PC-3 (cell line): ENCODE measurements at regions not wholly inside any gene's neighbourhood (a gene's known extent, or its start where the extent isn't known, plus 50 kb on each side); places are given as distances from the start of the nearest gene placed in this dataset.

Experiments
- EZH2 ChIP-seq: fragments of 300-600 bp; sonication (generic); IDR thresholded peaks from one replicate; pipeline ENCODE4 v1.6.1; 2017; ENCODE audit warnings: antibody characterized with exemption, mild to moderate bottlenecking, low read length; ENCODE audit not compliant: unreplicated experiment
- EZH2phosphoT487 ChIP-seq: fragments of 300-600 bp; sonication (generic); IDR thresholded peaks from 2 replicates; pipeline ENCODE4 v1.6.1; 2018; ENCODE audit warnings: mild to moderate bottlenecking, antibody characterized with exemption, low read length, borderline replicate concordance
- TF ChIP-seq, protein P1 (sequence below): fragments of 300-600 bp; sonication (generic); conservative IDR thresholded peaks from 2 replicates; pipeline ENCODE4 v1.5.1; 2017; ENCODE audit warnings: antibody characterized with exemption, low read depth, mild to moderate bottlenecking, low read length

DNA sequence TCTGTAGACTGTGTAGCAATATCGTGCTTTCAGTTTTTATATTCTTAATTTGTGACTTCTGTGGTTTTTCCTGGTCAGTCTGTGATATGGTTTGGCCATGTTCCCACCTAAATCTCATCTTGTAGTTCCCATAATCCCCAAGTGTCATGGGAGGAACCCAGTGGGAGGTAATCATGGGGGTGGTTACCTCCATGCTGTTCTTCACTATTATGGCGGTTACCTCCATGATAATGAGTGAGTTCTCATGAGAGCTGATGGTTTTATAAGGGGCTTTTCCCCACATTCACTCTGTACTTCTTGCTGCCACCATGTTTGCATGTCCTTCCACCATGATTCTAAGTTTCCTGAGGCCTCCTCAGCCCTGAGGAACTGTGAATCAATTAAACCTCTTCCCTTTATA is 169.8 kb downstream of the LEPR start:
- TF ChIP-seq, protein P1, sequence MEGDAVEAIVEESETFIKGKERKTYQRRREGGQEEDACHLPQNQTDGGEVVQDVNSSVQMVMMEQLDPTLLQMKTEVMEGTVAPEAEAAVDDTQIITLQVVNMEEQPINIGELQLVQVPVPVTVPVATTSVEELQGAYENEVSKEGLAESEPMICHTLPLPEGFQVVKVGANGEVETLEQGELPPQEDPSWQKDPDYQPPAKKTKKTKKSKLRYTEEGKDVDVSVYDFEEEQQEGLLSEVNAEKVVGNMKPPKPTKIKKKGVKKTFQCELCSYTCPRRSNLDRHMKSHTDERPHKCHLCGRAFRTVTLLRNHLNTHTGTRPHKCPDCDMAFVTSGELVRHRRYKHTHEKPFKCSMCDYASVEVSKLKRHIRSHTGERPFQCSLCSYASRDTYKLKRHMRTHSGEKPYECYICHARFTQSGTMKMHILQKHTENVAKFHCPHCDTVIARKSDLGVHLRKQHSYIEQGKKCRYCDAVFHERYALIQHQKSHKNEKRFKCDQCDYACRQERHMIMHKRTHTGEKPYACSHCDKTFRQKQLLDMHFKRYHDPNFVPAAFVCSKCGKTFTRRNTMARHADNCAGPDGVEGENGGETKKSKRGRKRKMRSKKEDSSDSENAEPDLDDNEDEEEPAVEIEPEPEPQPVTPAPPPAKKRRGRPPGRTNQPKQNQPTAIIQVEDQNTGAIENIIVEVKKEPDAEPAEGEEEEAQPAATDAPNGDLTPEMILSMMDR = no peak
- TF ChIP-seq EZH2phosphoT487 = no peak
- TF ChIP-seq EZH2 = no peak
